Immature natural killer cell (primary cell): ENCODE measurements at regions not wholly inside any gene's neighbourhood (a gene's known extent, or its start where the extent isn't known, plus 50 kb on each side); places are given as distances from the start of the nearest gene placed in this dataset.

Source experiments
- DNase-seq, 3 donors: peaks; one replicate each; pipeline ENCODE4 v3.0.0; 2022; ENCODE audit warnings: mixed read lengths in 1 of 3
- H3K27ac Mint-ChIP-seq, 6 donors: one replicate each; pipeline ENCODE4 v1.8.0; 2020; ENCODE audit warnings: mixed read lengths in 6 of 6, mild to moderate bottlenecking in 5 of 6, inconsistent platforms in 4 of 6, moderate library complexity in 3 of 6
- H3K27me3 Mint-ChIP-seq, 3 donors: one replicate each; pipeline ENCODE4 v1.8.0; 2020 to 2021; ENCODE audit warnings: low read depth in 3 of 3, mild to moderate bottlenecking in 3 of 3, mixed read lengths in 3 of 3, moderate library complexity in 3 of 3, inconsistent platforms in 1 of 3
- H3K36me3 Mint-ChIP-seq, 3 donors: one replicate each; pipeline ENCODE4 v1.8.0; 2020; ENCODE audit warnings: mixed read lengths in 3 of 3, inconsistent platforms in 2 of 3, mild to moderate bottlenecking in 2 of 3
- H3K4me1 Mint-ChIP-seq, 2 donors: one replicate each; pipeline ENCODE4 v1.8.0; 2020; ENCODE audit warnings: inconsistent platforms in 2 of 2, mild to moderate bottlenecking in 2 of 2, mixed read lengths in 2 of 2, moderate library complexity in 1 of 2
- H3K4me3 Mint-ChIP-seq, 5 donors: one replicate each; pipeline ENCODE4 v1.8.0; 2020; ENCODE audit warnings: mild to moderate bottlenecking in 5 of 5, mixed read lengths in 5 of 5, inconsistent platforms in 3 of 5, moderate library complexity in 3 of 5
- H3K9me3 Mint-ChIP-seq, 6 donors: one replicate each; pipeline ENCODE4 v1.8.0; 2020; ENCODE audit warnings: mild to moderate bottlenecking in 6 of 6, mixed read lengths in 6 of 6, inconsistent platforms in 4 of 6, moderate library complexity in 3 of 6

- Mint-ChIP-seq H3K4me1 (peaks cover 2 to 5% of the 10 kb centered on the region in 2 donors), H3K27ac (no peak overlapping the region), H3K4me3 (no peak overlapping the region), H3K9me3 (no peaks in the 10 kb centered on the region), H3K36me3 (no peaks in the 10 kb centered on the region), H3K27me3 (no peaks in the 10 kb centered on the region)
- DNase-seq: no peak
These were observed 305.9 kb upstream of the SMIM30 start for GRCh38 chr7:113424185-113424817.

GRCh38 chr7:113421696-113422330, 303.5 kb upstream of the SMIM30 start:
- no peaks in the 10 kb centered on the region for H3K9me3 Mint-ChIP-seq
- H3K27ac Mint-ChIP-seq: peak overlapping the region in 1 of 6 donors; percentile 10
- H3K4me1 Mint-ChIP-seq: peaks cover 2 to 5% of the 10 kb centered on the region in 2 donors
- peak; percentile 22 to 52 (median 32) for DNase-seq
- H3K36me3 Mint-ChIP-seq: no peaks in the 10 kb centered on the region
- H3K27me3 Mint-ChIP-seq: no peaks in the 10 kb centered on the region
- H3K4me3 Mint-ChIP-seq: no peak overlapping the region

GRCh38 chr7:113414401-113415035, 296.2 kb upstream of the SMIM30 start:
- Mint-ChIP-seq H3K4me3 (no peak overlapping the region), H3K9me3 (peaks cover 0 to 1% (median 0%) of the 10 kb centered on the region in 6 donors), H3K4me1 (no peaks in the 10 kb centered on the region), H3K27ac (no peak overlapping the region), H3K36me3 (no peaks in the 10 kb centered on the region), H3K27me3 (peaks cover 0 to 2% (median 1%) of the 10 kb centered on the region in 3 donors)
- DNase-seq: no peak

GRCh38 chr7:113412410-113412809, 294.1 kb upstream of the SMIM30 start:
- no peak overlapping the region for H3K27ac Mint-ChIP-seq

GRCh38 chr7:113410796-113411195, 292.4 kb upstream of the SMIM30 start:
- peaks cover 0 to 2% (median 1%) of the 10 kb centered on the region in 3 donors for H3K27me3 Mint-ChIP-seq
- H3K4me3 Mint-ChIP-seq: no peak overlapping the region
- peaks cover 0 to 1% (median 0%) of the 10 kb centered on the region in 6 donors for H3K9me3 Mint-ChIP-seq
- H3K4me1 Mint-ChIP-seq: no peaks in the 10 kb centered on the region
- no peak overlapping the region for H3K27ac Mint-ChIP-seq
- DNase-seq: no peak
- no peaks in the 10 kb centered on the region for H3K36me3 Mint-ChIP-seq

More at GRCh38 chr7:113412410-113412809, 294.1 kb upstream of the SMIM30 start:
- Mint-ChIP-seq H3K4me3 (no peak overlapping the region), H3K4me1 (no peaks in the 10 kb centered on the region), H3K27me3 (peaks cover 0 to 2% (median 1%) of the 10 kb centered on the region in 3 donors), H3K9me3 (peaks cover 0 to 1% (median 0%) of the 10 kb centered on the region in 6 donors), H3K36me3 (no peaks in the 10 kb centered on the region)
- DNase-seq: no peak

- no peak for DNase-seq
- Mint-ChIP-seq H3K9me3 (peaks cover 0 to 1% (median 0%) of the 10 kb centered on the region in 6 donors), H3K27ac (no peak overlapping the region), H3K4me3 (no peak overlapping the region), H3K36me3 (no peaks in the 10 kb centered on the region), H3K27me3 (peaks cover 0 to 2% (median 0%) of the 10 kb centered on the region in 3 donors), H3K4me1 (no peaks in the 10 kb centered on the region)
These were observed 290.6 kb upstream of the SMIM30 start for GRCh38 chr7:113408999-113409398.

GRCh38 chr7:113405296-113406056, 287.1 kb upstream of the SMIM30 start:
- Mint-ChIP-seq H3K27me3 (no peaks in the 10 kb centered on the region), H3K4me3 (no peak overlapping the region), H3K27ac (no peak overlapping the region), H3K4me1 (no peaks in the 10 kb centered on the region), H3K9me3 (no peaks in the 10 kb centered on the region), H3K36me3 (no peaks in the 10 kb centered on the region)
- no peak for DNase-seq

- H3K9me3 Mint-ChIP-seq: peaks cover 0 to 5% (median 0%) of the 10 kb centered on the region in 6 donors
- no peaks in the 10 kb centered on the region for H3K27me3 Mint-ChIP-seq
- H3K27ac Mint-ChIP-seq: no peak overlapping the region
- no peak for DNase-seq
- H3K4me3 Mint-ChIP-seq: no peak overlapping the region
- H3K4me1 Mint-ChIP-seq: no peaks in the 10 kb centered on the region
- H3K36me3 Mint-ChIP-seq: no peaks in the 10 kb centered on the region
These were observed 285.9 kb upstream of the SMIM30 start for GRCh38 chr7:113404245-113404644.

- H3K4me1 Mint-ChIP-seq: no peaks in the 10 kb centered on the region
- no peaks in the 10 kb centered on the region for H3K36me3 Mint-ChIP-seq
- H3K4me3 Mint-ChIP-seq: no peak overlapping the region
- H3K27me3 Mint-ChIP-seq: peaks cover 0 to 2% (median 0%) of the 10 kb centered on the region in 3 donors
- no peak for DNase-seq
- H3K9me3 Mint-ChIP-seq: peaks cover 0 to 5% (median 0%) of the 10 kb centered on the region in 6 donors
- no peak overlapping the region for H3K27ac Mint-ChIP-seq
These were observed 284.1 kb upstream of the SMIM30 start for GRCh38 chr7:113402482-113402881.

GRCh38 chr7:113402005-113402404, 283.7 kb upstream of the SMIM30 start:
- no peaks in the 10 kb centered on the region for H3K4me1 Mint-ChIP-seq
- H3K27me3 Mint-ChIP-seq: peaks cover 0 to 2% (median 0%) of the 10 kb centered on the region in 3 donors
- DNase-seq: no peak
- H3K36me3 Mint-ChIP-seq: no peaks in the 10 kb centered on the region
- H3K9me3 Mint-ChIP-seq: peaks cover 0 to 5% (median 0%) of the 10 kb centered on the region in 6 donors
- no peak overlapping the region for H3K27ac Mint-ChIP-seq
- H3K4me3 Mint-ChIP-seq: no peak overlapping the region

- no peak overlapping the region for H3K4me3 Mint-ChIP-seq
- peaks cover 0 to 5% (median 1%) of the 10 kb centered on the region in 3 donors for H3K27me3 Mint-ChIP-seq
- no peak overlapping the region for H3K27ac Mint-ChIP-seq
- H3K36me3 Mint-ChIP-seq: no peaks in the 10 kb centered on the region
- DNase-seq: no peak
- no peaks in the 10 kb centered on the region for H3K4me1 Mint-ChIP-seq
- H3K9me3 Mint-ChIP-seq: peaks cover 0 to 17% (median 2%) of the 10 kb centered on the region in 6 donors
These were observed 276.5 kb upstream of the SMIM30 start for GRCh38 chr7:113394856-113395255.

- Mint-ChIP-seq H3K27me3 (peaks cover 0 to 3% (median 1%) of the 10 kb centered on the region in 3 donors), H3K27ac (no peak overlapping the region), H3K4me3 (no peak overlapping the region), H3K9me3 (peaks cover 0 to 23% (median 3%) of the 10 kb centered on the region in 6 donors), H3K4me1 (no peaks in the 10 kb centered on the region), H3K36me3 (no peaks in the 10 kb centered on the region)
- no peak for DNase-seq
These were observed 274.6 kb upstream of the SMIM30 start for GRCh38 chr7:113392841-113393540.

- H3K36me3 Mint-ChIP-seq: no peaks in the 10 kb centered on the region
- H3K4me1 Mint-ChIP-seq: no peaks in the 10 kb centered on the region
- no peak overlapping the region for H3K4me3 Mint-ChIP-seq
- DNase-seq: no peak
- peaks cover 0 to 3% (median 1%) of the 10 kb centered on the region in 3 donors for H3K27me3 Mint-ChIP-seq
- H3K9me3 Mint-ChIP-seq: peaks cover 0 to 23% (median 3%) of the 10 kb centered on the region in 6 donors
- no peak overlapping the region for H3K27ac Mint-ChIP-seq
These were observed 274.1 kb upstream of the SMIM30 start for GRCh38 chr7:113392421-113392820.
